ENCODE measurements at regions not wholly inside any gene's neighbourhood (a gene's known extent, or its start where the extent isn't known, plus 50 kb on each side); places are given as distances from the start of the nearest gene placed in this dataset.

GRCh38 chr4:179145746-179146525 is 1703.7 kb upstream of the AGA start:
- TF ChIP-seq, protein P1, sequence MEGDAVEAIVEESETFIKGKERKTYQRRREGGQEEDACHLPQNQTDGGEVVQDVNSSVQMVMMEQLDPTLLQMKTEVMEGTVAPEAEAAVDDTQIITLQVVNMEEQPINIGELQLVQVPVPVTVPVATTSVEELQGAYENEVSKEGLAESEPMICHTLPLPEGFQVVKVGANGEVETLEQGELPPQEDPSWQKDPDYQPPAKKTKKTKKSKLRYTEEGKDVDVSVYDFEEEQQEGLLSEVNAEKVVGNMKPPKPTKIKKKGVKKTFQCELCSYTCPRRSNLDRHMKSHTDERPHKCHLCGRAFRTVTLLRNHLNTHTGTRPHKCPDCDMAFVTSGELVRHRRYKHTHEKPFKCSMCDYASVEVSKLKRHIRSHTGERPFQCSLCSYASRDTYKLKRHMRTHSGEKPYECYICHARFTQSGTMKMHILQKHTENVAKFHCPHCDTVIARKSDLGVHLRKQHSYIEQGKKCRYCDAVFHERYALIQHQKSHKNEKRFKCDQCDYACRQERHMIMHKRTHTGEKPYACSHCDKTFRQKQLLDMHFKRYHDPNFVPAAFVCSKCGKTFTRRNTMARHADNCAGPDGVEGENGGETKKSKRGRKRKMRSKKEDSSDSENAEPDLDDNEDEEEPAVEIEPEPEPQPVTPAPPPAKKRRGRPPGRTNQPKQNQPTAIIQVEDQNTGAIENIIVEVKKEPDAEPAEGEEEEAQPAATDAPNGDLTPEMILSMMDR (IDR thresholded peaks at IDR 0.05; ENCODE audit: insufficient read depth, low read length): no peak
- TF ChIP-seq, protein P2, sequence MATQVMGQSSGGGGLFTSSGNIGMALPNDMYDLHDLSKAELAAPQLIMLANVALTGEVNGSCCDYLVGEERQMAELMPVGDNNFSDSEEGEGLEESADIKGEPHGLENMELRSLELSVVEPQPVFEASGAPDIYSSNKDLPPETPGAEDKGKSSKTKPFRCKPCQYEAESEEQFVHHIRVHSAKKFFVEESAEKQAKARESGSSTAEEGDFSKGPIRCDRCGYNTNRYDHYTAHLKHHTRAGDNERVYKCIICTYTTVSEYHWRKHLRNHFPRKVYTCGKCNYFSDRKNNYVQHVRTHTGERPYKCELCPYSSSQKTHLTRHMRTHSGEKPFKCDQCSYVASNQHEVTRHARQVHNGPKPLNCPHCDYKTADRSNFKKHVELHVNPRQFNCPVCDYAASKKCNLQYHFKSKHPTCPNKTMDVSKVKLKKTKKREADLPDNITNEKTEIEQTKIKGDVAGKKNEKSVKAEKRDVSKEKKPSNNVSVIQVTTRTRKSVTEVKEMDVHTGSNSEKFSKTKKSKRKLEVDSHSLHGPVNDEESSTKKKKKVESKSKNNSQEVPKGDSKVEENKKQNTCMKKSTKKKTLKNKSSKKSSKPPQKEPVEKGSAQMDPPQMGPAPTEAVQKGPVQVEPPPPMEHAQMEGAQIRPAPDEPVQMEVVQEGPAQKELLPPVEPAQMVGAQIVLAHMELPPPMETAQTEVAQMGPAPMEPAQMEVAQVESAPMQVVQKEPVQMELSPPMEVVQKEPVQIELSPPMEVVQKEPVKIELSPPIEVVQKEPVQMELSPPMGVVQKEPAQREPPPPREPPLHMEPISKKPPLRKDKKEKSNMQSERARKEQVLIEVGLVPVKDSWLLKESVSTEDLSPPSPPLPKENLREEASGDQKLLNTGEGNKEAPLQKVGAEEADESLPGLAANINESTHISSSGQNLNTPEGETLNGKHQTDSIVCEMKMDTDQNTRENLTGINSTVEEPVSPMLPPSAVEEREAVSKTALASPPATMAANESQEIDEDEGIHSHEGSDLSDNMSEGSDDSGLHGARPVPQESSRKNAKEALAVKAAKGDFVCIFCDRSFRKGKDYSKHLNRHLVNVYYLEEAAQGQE (IDR thresholded peaks at IDR 0.05; ENCODE audit: insufficient replicate concordance, low read depth): no peak
- TF ChIP-seq POLR2AphosphoS5 (IDR thresholded peaks at IDR 0.05; ENCODE audit: low read depth): no peak

Data from HL-60 (cell line).